DOHH2 (cell line): ENCODE measurements at regions not wholly inside any gene's neighbourhood (a gene's known extent, or its start where the extent isn't known, plus 50 kb on each side); places are given as distances from the start of the nearest gene placed in this dataset.

ENCODE experiments used
- CTCF ChIP-seq: fragments of 200-600 bp; sonication (generic); IDR thresholded peaks from one replicate; pipeline ENCODE4 v1.5.1; 2014; ENCODE audit warnings: antibody characterized with exemption, mild to moderate bottlenecking, low read depth, low read length; ENCODE audit not compliant: poor library complexity, severe bottlenecking
- EZH2phosphoT487 ChIP-seq: fragments of 200-600 bp; sonication (generic); IDR thresholded peaks from 2 replicates; pipeline ENCODE4 v1.6.1; 2017; ENCODE audit warnings: borderline replicate concordance, mild to moderate bottlenecking, antibody characterized with exemption, low read length, moderate library complexity, mixed read lengths

DNA sequence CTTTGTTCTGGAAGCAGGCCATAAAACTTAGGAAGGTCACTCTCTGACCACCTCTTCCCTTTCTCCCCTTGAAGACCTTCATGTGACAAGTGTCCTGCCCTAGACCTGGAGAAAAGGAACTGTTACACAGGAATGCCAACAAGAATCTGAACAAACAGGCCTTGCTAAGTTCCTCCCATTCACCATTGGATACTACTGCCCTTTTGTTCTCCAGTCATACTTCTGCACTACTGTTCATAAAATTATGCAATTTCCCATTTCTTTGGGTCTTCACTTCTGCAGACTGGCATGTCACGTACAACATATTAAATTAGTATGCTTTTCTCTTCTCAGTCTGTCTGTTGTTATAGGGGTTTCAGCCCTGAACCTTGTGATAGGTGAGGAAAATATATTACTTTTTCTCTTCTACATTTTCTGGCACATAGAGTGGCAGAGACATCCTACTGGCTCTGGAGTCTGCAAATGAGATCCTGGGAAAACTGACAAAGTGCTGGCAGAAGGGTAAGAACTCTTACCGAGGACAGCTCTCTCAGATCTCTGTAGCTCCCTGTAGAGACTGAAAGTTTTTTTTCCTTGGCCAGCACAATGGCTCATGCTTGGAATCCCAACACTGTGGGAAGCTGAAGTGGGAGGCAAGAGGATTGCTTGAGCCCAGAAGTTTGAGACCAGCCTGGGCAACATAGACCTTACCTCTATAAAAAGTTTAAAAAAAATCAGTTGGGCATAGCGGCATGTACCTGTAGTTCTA, 87.6 kb upstream of the SPRY2 start:
- TF ChIP-seq CTCF, result no peak
- no peak for TF ChIP-seq EZH2phosphoT487
